ENCODE measurements at regions not wholly inside any gene's neighbourhood (a gene's known extent, or its start where the extent isn't known, plus 50 kb on each side); places are given as distances from the start of the nearest gene placed in this dataset.

DNA sequence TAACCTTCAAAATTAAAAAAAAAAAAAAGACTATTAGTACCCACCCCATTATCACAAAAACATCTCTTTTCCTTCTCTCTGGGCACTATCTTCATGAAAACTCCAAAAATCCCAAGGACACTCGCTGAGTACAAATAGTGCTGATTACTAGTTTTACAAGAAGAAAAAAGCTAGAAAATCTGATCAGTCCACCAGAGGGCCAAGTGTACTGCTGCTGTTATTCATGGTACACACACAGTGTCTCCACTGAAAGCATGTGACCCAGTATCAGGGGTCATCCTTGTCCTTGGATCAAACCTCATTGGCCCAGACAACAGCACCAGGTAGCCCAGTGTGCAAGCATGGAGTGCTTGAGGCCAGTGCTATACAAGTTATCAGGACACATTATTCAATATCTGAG lies 382.7 kb upstream of the KLHL29 start:
- no peak for DNase-seq (ENCODE audit: extremely low read depth in 1 of 11, low read depth in 9 of 11, low spot score in 4 of 11)

DNA sequence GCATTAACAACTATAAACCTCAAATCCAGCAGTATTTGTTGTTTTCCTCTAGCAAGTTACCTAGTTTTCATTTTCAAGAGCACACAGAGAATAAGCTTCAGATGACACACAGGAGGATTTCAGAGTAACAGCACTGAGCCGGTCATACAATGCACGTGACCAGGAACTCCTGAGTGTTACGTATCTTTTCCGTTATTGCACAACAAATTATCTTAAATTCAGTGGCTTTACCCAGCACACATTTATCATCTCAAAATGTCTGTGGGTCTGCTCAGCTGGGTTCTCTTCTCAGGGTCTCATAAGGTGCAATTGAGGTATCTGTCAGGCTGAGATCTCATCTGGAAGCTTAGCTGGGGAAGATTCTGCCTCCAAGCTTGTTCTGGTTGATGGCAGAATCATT lies 379.5 kb upstream of the KLHL29 start:
- no peak for DNase-seq (ENCODE audit: extremely low read depth in 1 of 11, low read depth in 9 of 11, low spot score in 4 of 11)

DNA sequence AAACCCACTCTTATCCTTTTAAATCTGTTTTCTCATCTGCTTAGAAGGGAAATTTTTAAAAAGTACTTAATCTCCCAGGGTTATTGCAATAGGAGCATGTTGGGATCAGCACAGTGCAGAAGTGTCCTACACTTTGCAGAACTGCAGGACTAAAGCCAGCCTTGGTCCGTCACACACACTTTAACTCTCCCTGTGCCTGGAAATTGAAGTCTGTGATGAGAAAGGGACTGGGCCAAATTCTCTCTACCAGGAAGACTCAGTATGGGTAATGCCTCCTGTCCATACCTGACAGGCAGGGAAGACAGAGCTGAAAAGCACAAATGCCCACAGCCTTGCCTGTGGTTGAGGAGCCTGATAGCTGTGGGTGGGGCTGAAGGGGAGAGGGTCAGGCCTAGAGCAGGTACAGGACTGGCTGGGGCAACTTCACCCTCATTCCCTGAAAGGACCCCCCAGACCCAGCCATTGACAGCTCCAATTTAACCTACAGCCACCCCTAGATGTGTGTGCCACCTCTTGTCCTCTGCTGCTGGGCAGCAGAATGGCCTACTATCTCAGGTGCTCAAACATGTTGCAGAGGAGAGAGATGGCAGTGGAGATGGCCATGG lies 377.2 kb upstream of the KLHL29 start:
- no peak for DNase-seq (ENCODE audit: extremely low read depth in 1 of 11, low read depth in 9 of 11, low spot score in 4 of 11)

DNA sequence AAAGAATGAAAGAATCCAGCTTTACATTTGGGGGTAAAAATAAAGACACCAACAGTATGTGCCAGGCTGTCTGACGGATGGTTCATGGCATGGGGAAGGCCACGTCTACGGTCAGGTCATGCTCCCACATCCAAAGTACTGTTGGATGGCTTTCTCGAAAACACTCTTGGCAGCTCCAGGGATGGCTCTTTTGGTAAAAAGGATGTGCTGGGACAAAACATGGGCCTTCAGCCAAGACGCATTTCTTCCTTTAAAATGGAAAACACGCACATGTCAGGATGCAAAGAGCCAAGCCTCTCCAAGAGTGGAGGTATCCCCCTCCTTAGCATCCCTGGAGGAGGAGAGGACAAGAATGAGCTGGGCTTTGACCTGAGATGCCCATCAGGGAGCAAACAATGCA lies 376.5 kb upstream of the KLHL29 start:
- no peak for DNase-seq (ENCODE audit: extremely low read depth in 1 of 11, low read depth in 9 of 11, low spot score in 4 of 11)

DNA sequence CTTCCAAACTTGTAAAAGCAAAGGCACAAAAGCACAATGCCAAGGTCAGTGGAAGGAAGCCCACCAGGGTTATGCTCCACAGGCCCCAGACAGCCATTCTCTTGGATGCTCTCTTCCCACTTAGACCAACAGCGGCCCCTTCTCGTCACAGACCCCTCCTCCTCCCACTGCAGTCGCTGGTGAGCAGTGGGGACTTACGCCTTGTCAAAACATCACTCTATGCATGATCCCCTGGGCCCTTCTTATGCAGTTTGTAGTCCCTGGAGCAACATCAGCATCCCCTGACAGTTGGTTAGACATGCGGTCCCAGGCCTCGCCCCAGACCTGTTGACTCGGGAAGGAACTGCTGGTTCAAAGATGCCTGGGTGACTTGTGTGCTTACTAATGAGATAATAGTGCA lies 376.0 kb upstream of the KLHL29 start:
- no peak for DNase-seq (ENCODE audit: extremely low read depth in 1 of 11, low read depth in 9 of 11, low spot score in 4 of 11)

DNA sequence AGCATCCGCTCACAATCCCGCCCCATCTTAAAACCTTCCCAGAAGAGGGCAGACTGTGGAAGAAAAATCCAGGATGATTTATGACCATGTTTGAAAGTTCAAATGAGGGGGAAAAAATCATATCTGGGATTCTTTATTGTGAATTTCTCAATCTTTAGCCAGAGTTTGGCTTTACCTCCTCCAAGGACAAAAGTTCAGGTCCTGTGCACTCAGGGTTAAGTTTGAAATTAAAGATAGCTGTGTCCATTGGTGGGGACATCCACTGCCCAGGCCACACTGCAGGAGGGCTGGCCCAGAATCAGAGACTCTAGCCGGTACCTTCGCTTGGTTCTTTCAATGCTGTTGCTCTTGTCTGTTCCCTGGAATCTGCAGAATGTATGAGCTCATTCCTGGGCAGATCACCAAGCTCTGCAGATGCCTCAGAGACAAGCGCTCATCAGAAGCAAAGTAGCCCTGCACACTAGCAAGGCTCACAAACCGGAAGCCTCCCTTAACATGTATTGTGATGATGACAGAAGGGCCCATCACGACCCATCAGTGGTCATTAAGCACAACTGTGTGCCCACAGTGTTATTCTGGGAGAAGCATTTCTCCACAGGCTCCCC lies 375.3 kb upstream of the KLHL29 start:
- DNase-seq (ENCODE audit: extremely low read depth in 1 of 11, low read depth in 9 of 11, low spot score in 4 of 11) = peak in 3 of 11 donors; percentile 17 to 27 (median 23)

DNA sequence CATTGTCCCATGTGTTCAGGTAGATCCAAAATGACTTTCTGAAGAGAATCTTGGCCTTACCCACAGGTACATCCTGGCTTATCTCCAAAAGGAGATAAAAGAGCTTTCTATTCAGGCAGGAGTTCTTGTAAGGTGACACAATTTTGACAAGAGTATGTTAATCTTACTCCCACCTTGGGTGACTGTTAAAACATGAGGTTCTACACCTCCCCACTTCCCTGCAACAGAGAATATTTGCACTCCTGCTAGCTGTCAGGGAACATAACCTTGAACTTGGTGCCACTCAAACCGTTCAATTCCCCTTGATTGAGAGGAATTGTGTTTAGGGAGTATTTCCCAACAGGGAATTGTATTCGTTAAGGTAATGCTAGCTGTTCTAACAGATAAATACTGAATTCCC lies 372.5 kb upstream of the KLHL29 start:
- no peak for DNase-seq (ENCODE audit: extremely low read depth in 1 of 11, low read depth in 9 of 11, low spot score in 4 of 11)

DNA sequence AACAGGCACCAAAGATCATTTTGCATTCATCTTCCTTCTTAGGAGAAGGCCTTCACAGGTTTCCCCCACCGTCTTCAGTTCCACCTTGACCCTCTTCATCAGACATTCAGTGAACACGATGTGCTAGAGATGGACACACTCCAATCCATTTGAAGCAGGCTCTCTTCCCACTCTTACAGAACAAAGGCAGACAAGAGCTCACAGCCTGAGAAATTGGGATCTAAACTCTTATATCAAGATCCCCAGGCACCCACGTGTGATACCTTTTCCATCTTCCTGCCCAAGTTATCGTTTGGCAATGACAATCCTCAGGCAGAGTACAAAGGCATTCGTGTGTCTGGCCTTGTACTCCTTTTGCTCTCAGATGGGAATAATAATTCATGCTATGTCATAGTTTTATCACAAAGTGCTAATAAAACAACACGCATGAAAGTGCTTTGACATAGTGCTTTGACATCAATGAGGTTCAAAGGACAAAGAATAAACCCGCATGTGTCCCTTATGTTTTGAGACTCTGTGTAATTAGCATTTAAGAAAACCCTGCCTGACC lies 369.3 kb upstream of the KLHL29 start:
- DNase-seq (ENCODE audit: extremely low read depth in 1 of 11, low read depth in 9 of 11, low spot score in 4 of 11) = no peak

DNA sequence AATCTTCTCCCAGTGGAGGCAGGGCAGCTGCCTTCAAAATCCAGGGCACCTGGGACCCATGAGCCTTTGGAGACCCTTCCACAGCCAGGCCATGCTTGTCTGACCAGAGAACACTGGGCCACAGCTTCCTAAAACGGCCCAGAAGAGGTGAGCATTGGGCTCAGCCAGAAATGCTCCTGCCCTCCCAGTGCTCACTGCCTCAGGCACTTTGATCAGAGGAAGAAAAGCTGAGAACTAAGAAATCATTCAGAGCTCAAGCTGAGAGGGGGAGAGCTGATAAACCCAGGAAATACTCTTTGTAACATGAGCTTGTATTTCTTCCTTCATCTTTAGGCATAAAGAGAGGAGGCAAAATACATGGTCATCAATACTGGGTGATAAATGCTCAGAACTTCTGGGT lies 365.5 kb upstream of the KLHL29 start:
- no peak for DNase-seq (ENCODE audit: extremely low read depth in 1 of 11, low read depth in 9 of 11, low spot score in 4 of 11)

DNA sequence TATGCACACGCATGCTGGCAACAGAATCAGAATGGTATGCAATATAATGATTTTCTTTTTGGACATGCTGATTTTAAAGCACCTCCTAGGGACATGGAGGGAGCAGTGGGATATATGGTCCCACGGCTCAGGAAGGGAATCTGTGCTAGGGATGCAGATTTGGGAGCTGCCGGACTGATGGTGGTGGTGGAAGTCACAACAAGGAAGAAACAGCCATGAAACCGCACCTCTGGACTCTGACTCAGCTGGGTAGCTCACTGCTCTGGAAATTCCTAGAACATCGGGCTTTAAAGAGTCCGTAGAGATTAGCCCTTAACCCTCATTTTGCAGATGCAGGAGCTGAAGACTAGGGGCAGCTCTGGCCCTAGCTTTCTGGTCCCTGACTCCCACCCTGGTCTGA lies 364.3 kb upstream of the KLHL29 start:
- DNase-seq (ENCODE audit: extremely low read depth in 1 of 11, low read depth in 9 of 11, low spot score in 4 of 11) = no peak

DNA sequence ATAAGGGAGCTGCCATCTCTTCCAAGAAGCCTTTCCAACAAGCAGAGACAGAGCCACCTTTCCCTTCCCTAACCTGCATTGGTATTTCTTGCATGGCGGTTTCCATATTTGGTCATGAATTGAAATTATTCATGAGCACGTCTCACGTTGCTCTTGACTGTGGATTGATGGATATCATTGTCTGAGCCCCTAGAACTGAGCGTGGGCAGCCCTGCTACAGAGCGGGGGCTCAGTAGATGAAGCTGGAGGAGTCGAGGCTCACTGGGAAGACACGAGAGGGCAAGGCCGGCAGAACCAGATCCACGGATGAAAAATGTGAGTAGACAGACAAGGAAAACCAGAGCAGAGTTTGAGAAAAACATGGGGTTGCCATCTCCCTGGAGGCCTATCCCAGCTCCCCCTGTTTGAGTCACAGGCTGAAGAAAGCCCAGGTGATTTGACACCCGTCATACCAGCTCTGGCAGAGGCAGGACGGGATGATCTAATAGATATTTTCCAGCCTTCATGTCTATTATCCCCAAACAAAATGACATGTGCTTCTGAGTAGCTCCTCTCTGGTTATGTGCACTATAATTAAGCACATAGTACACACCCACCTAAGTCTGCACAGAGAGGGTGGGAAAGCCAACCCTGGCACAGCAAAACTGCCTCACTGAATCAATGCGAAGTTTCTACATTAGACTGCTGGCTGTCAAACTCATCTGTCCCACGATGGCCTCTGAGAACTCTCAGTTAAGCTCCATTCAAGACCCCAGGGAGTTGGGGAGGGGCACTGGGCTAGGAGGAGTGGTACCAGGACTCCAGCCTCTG lies 363.5 kb upstream of the KLHL29 start:
- no peak for DNase-seq (ENCODE audit: extremely low read depth in 1 of 11, low read depth in 9 of 11, low spot score in 4 of 11)

DNA sequence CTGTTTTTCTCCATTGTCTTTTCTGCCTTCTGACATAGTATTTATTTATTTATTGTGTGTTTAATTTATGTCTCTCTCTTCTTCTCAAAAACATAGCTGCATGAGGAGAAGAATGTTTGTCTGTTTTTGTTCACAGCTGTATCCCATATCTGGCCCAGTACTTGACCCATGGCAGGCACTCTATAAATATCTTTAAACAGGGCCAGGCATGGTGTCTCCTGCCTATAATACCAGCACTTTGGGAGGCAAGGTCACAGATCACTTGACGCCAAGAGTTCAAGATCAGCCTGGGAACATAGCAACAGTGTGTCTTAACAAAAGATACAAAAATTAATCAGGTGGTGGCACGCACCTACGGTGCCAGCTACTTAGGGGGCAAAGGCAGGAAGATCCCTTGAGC lies 361.3 kb upstream of the KLHL29 start:
- DNase-seq (ENCODE audit: extremely low read depth in 1 of 11, low read depth in 9 of 11, low spot score in 4 of 11) = no peak

DNA sequence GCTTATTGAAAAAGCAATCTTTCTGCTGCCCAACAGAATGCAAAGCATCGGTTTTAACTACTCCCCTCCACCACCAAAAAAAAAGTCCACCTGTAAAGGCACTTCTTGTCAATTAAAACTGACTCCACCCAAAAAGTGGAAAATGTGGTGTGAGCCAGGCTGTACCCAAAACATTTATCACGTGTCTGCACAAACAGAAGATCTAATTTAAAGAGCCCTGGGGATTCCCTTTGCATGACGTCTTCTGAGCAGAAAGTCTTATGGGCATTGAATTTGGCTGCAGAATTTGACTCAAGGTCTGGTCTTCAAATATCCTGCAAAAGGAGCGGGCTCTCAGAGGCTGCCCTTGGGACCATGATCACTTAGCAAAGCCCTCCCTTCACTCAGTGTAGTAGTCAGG lies 358.3 kb upstream of the KLHL29 start:
- no peak for DNase-seq (ENCODE audit: extremely low read depth in 1 of 11, low read depth in 9 of 11, low spot score in 4 of 11)

DNA sequence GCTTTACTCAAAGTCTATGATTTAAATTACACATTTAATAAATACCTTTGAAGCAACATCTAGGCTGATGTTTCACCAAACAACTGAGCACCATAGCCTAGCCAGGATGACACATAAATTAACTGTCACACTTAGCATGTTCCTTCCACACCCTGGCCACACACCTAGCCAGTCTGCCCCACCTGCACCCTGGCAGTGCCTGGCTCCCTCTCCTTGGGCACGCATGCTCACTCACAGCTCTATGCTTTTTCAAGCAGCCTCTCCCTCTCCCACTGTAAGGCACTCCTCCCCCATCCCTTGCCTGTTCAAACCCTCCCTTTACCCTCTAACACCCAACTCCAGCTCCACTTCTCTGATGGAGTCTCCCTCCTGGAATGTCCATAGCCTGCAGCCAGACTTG lies 357.6 kb upstream of the KLHL29 start:
- no peak for DNase-seq (ENCODE audit: extremely low read depth in 1 of 11, low read depth in 9 of 11, low spot score in 4 of 11)

DNA sequence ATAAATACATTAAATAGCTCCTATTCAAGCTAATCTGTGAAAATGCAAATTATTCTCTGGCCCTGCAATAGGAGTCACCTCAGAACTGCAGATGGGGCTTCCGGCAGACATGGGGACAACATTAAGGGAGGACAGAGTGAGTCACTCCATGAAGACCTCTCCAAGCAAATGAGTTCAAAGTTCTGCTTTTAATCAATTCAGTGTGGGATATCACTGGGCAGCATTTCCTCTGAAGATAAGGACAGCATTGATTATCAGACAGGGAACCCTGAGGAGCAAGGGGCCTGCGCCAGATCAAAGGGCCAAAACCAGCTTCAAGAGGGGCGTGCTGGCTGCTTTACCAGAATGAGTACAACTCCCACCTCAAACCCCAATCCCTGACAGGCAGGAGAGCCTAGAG lies 356.9 kb upstream of the KLHL29 start:
- DNase-seq (ENCODE audit: extremely low read depth in 1 of 11, low read depth in 9 of 11, low spot score in 4 of 11) = no peak

DNA sequence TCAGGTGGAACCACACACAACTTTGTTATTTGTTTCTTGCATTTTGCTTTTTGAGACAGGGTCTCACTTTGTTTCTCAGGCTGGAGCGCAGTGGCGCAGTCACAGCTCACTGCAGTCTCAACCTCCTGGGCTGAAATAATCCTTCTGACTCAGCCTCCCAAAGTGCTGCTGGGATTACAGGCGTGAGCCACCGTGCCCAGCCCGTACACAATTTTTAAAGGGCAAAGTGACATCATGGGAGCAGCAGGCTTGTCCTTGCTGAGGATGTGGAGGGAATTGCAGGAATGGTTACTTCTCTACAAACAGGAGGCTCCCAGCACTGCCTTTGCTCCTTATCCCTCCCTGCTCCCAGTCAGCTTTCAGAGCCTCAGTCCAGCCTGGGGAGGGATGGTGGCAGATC lies 355.9 kb upstream of the KLHL29 start:
- no peak for DNase-seq (ENCODE audit: extremely low read depth in 1 of 11, low read depth in 9 of 11, low spot score in 4 of 11)

DNA sequence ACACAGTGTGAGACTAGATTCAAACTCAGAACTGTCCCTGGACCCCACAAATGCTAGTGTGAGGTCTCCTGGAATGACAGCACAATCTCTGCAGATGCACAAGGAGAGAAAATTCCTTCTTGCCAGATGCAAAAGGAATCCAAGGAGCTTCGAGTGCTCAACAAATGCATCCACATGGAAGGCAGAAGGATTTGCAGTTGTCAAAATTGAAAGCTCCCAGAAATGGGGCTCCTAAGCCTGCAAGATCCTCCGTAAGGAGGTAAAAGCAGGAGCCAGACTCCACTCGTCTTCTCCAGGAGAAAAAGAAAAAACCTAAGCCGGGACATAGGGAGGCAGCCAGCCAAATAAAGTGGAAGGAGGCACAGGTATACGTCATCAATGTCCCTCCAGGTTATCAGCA lies 355.0 kb upstream of the KLHL29 start:
- no peak for DNase-seq (ENCODE audit: extremely low read depth in 1 of 11, low read depth in 9 of 11, low spot score in 4 of 11)

DNA sequence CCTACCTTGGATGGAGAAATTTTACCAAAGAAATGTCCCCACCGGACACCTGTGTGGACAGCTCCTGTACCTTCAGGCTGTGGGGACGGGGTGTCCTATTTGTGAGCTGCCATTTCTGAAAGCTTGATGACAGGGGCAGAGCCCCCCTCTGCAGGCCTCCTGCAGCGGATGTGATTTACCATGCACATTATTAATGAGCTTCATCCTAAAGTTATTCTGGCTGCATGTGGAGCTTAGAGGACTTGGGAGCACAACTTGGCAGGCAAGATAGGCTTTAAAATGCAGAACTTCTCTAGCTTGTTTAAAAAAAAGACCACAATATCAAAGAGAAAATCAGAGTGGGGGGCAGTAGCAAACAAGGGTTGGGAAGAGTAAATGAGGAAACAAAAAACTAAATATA lies 350.0 kb upstream of the KLHL29 start:
- no peak for DNase-seq (ENCODE audit: extremely low read depth in 1 of 11, low read depth in 9 of 11, low spot score in 4 of 11)

DNA sequence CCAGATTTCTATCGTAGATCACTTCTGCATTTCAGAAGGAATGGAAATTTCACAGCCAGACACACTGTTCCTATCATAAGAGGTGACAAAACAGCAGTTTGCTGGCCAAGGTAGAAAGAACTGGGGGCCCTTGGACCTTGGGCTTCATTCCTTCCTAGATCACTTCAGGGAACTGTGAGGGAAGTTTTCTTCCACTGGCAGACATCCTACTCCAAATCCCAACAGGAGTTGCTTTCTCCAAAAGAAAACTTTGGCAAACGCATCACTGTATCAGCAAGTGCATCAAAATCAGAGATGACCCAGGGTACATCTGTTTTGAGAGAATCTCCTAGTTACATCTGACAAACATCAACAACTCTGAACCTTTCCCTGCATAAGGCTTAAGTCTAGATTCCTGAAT lies 348.4 kb upstream of the KLHL29 start:
- no peak for DNase-seq (ENCODE audit: extremely low read depth in 1 of 11, low read depth in 9 of 11, low spot score in 4 of 11)

DNA sequence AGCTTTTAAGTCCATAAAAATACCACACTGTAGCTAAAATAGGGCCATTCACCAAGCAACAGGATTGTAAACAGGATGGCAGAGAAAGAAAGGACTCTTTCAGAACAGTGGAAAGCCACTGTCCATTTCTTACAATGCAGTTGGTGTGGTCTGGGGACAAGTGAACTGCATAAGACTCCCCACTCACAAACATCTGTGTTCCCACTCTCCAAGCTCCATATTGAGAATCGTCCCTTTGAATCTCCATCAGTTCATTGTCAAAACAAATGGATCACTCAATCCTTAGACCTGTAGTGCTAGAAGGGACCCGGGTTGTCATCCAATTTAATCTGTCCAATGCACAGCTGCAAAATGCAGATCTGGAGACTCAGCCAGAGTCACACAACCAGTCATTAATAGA lies 347.4 kb upstream of the KLHL29 start:
- no peak for DNase-seq (ENCODE audit: extremely low read depth in 1 of 11, low read depth in 9 of 11, low spot score in 4 of 11)
